Activated T-helper 2 cell treated with anti-CD3 and anti-CD28 coated beads, Interferon-gamma antibody, Interleukin-2, Interleukin-4, amounts not matched to agents 10 μg/mL and 5 μg/mL and 100 μg/mL, durations not matched to agents 14 hours and 24 hours and 36 hours (primary cell): ENCODE measurements at regions not wholly inside any gene's neighbourhood (a gene's known extent, or its start where the extent isn't known, plus 50 kb on each side); places are given as distances from the start of the nearest gene placed in this dataset.

Experiments used
- DNase-seq: peaks from one replicate; pipeline ENCODE4 v3.0.0; 2021; ENCODE audit warnings: low spot score
- H3K27ac Mint-ChIP-seq: one replicate; pipeline ENCODE4 v1.8.0; 2021; ENCODE audit warnings: mixed read lengths
- H3K27me3 Mint-ChIP-seq: one replicate; pipeline ENCODE4 v1.8.0; 2021; ENCODE audit warnings: low read depth, mixed read lengths
- H3K36me3 Mint-ChIP-seq: one replicate; pipeline ENCODE4 v1.8.0; 2021; ENCODE audit warnings: low read depth, mixed read lengths
- H3K4me1 Mint-ChIP-seq: one replicate; pipeline ENCODE4 v1.8.0; 2021; ENCODE audit warnings: low read depth, mixed read lengths
- H3K4me3 Mint-ChIP-seq: one replicate; pipeline ENCODE4 v1.8.0; 2021; ENCODE audit warnings: low read depth, mild to moderate bottlenecking, moderate library complexity, mixed read lengths
- H3K9me3 Mint-ChIP-seq: one replicate; pipeline ENCODE4 v1.8.0; 2021; ENCODE audit warnings: mixed read lengths
- intact Hi-C: fragments of 100-400 bp; cut with micrococcal nuclease; formaldehyde crosslinking; loops from one replicate; pipeline ENCODE4 v1.15.1; 2023

- Mint-ChIP-seq H3K36me3 (no peaks in the 10 kb centered on the region), H3K27me3 (no peaks in the 10 kb centered on the region), H3K27ac (no peak overlapping the region), H3K4me1 (no peaks in the 10 kb centered on the region), H3K9me3 (peaks cover 9% of the 10 kb centered on the region), H3K4me3 (no peak overlapping the region)
- intact Hi-C loops, result no loop called here
- DNase-seq, result no peak
Measured at GRCh38 chr13:34523406-34523805, 418.7 kb upstream of the NBEA start.

- Mint-ChIP-seq H3K27me3 (no peaks in the 10 kb centered on the region), H3K4me3 (no peak overlapping the region), H3K9me3 (peaks cover 21% of the 10 kb centered on the region), H3K27ac (no peak overlapping the region), H3K4me1 (no peaks in the 10 kb centered on the region), H3K36me3 (no peaks in the 10 kb centered on the region)
- intact Hi-C loops, result no loop called here
- DNase-seq, result no peak
Measured at GRCh38 chr13:34533941-34534340, 408.1 kb upstream of the NBEA start.

- intact Hi-C loops, result no loop called here
- DNase-seq, result no peak
- no peaks in the 10 kb centered on the region for H3K4me1 Mint-ChIP-seq
- no peak overlapping the region for H3K4me3 Mint-ChIP-seq
- no peak overlapping the region for H3K27ac Mint-ChIP-seq
- H3K36me3 Mint-ChIP-seq, result no peaks in the 10 kb centered on the region
- H3K27me3 Mint-ChIP-seq, result no peaks in the 10 kb centered on the region
- H3K9me3 Mint-ChIP-seq, result peaks cover 3% of the 10 kb centered on the region
Measured at GRCh38 chr13:34542321-34542720, 399.7 kb upstream of the NBEA start.

GRCh38 chr13:34543836-34544235 is 398.2 kb upstream of the NBEA start:
- H3K4me3 Mint-ChIP-seq, result no peak overlapping the region
- H3K9me3 Mint-ChIP-seq, result peaks cover 6% of the 10 kb centered on the region
- no peaks in the 10 kb centered on the region for H3K4me1 Mint-ChIP-seq
- no peak for DNase-seq
- H3K27me3 Mint-ChIP-seq, result no peaks in the 10 kb centered on the region
- intact Hi-C loops, result no loop called here
- no peak overlapping the region for H3K27ac Mint-ChIP-seq
- H3K36me3 Mint-ChIP-seq, result no peaks in the 10 kb centered on the region

GRCh38 chr13:34545461-34545860 is 396.6 kb upstream of the NBEA start:
- no peak for DNase-seq
- Mint-ChIP-seq H3K9me3 (peaks cover 4% of the 10 kb centered on the region), H3K4me3 (no peak overlapping the region), H3K36me3 (no peaks in the 10 kb centered on the region), H3K4me1 (no peaks in the 10 kb centered on the region), H3K27ac (no peak overlapping the region), H3K27me3 (no peaks in the 10 kb centered on the region)
- intact Hi-C loops, result no loop called here

- intact Hi-C loops, result no loop called here
- DNase-seq, result no peak
- Mint-ChIP-seq H3K4me1 (no peaks in the 10 kb centered on the region), H3K36me3 (no peaks in the 10 kb centered on the region), H3K27ac (no peak overlapping the region), H3K27me3 (no peaks in the 10 kb centered on the region), H3K9me3 (peaks cover 9% of the 10 kb centered on the region), H3K4me3 (no peak overlapping the region)
Measured at GRCh38 chr13:34546344-34547250, 395.5 kb upstream of the NBEA start.

GRCh38 chr13:34547929-34548328 is 394.1 kb upstream of the NBEA start:
- no peak for DNase-seq
- H3K36me3 Mint-ChIP-seq, result no peaks in the 10 kb centered on the region
- no peaks in the 10 kb centered on the region for H3K4me1 Mint-ChIP-seq
- H3K27me3 Mint-ChIP-seq, result no peaks in the 10 kb centered on the region
- H3K4me3 Mint-ChIP-seq, result no peak overlapping the region
- intact Hi-C loops, result no loop called here
- no peak overlapping the region for H3K27ac Mint-ChIP-seq
- H3K9me3 Mint-ChIP-seq, result peaks cover 16% of the 10 kb centered on the region

- intact Hi-C loops, result no loop called here
- no peak for DNase-seq
- Mint-ChIP-seq H3K27ac (no peak overlapping the region), H3K9me3 (peaks cover 14% of the 10 kb centered on the region), H3K4me3 (no peak overlapping the region), H3K4me1 (no peaks in the 10 kb centered on the region), H3K27me3 (no peaks in the 10 kb centered on the region), H3K36me3 (no peaks in the 10 kb centered on the region)
Measured at GRCh38 chr13:34553376-34553775, 388.7 kb upstream of the NBEA start.

- Mint-ChIP-seq H3K4me1 (no peaks in the 10 kb centered on the region), H3K27ac (no peak overlapping the region), H3K36me3 (no peaks in the 10 kb centered on the region), H3K9me3 (peaks cover 11% of the 10 kb centered on the region), H3K4me3 (no peak overlapping the region), H3K27me3 (no peaks in the 10 kb centered on the region)
- intact Hi-C loops, result no loop called here
- no peak for DNase-seq
Measured at GRCh38 chr13:34555988-34556387, 386.1 kb upstream of the NBEA start.

- Mint-ChIP-seq H3K27me3 (no peaks in the 10 kb centered on the region), H3K27ac (no peak overlapping the region), H3K4me3 (no peak overlapping the region), H3K4me1 (no peaks in the 10 kb centered on the region), H3K9me3 (peaks cover 8% of the 10 kb centered on the region), H3K36me3 (no peaks in the 10 kb centered on the region)
- intact Hi-C loops, result no loop called here
- no peak for DNase-seq
Measured at GRCh38 chr13:34561033-34561432, 381.0 kb upstream of the NBEA start.

- Mint-ChIP-seq H3K9me3 (peaks cover 9% of the 10 kb centered on the region), H3K27me3 (no peaks in the 10 kb centered on the region), H3K36me3 (no peaks in the 10 kb centered on the region), H3K4me1 (no peaks in the 10 kb centered on the region), H3K27ac (no peak overlapping the region), H3K4me3 (no peak overlapping the region)
- DNase-seq, result no peak
- intact Hi-C loops, result no loop called here
Measured at GRCh38 chr13:34567597-34567996, 374.5 kb upstream of the NBEA start.

- Mint-ChIP-seq H3K27ac (no peak overlapping the region), H3K27me3 (no peaks in the 10 kb centered on the region)
- intact Hi-C loops, result no loop called here
Measured at GRCh38 chr13:34570698-34571353, 371.2 kb upstream of the NBEA start.

GRCh38 chr13:34571716-34572115 is 370.4 kb upstream of the NBEA start:
- Mint-ChIP-seq H3K4me1 (no peaks in the 10 kb centered on the region), H3K36me3 (no peaks in the 10 kb centered on the region), H3K27ac (no peak overlapping the region), H3K9me3 (peaks cover 9% of the 10 kb centered on the region), H3K27me3 (no peaks in the 10 kb centered on the region), H3K4me3 (no peak overlapping the region)
- intact Hi-C loops, result no loop called here
- no peak for DNase-seq

More at GRCh38 chr13:34570698-34571353, 371.2 kb upstream of the NBEA start:
- Mint-ChIP-seq H3K36me3 (no peaks in the 10 kb centered on the region), H3K4me3 (no peak overlapping the region), H3K4me1 (no peaks in the 10 kb centered on the region), H3K9me3 (peaks cover 4% of the 10 kb centered on the region)
- DNase-seq, result no peak
